NCI-H187 (cell line): ENCODE measurements at regions not wholly inside any gene's neighbourhood (a gene's known extent, or its start where the extent isn't known, plus 50 kb on each side); places are given as distances from the start of the nearest gene placed in this dataset.

ENCODE experiments used
- DNase-seq, 2 experiments: peaks; one replicate each; lab custom pipeline; 2025; lab: John Stamatoyannopoulos, UW

DNA sequence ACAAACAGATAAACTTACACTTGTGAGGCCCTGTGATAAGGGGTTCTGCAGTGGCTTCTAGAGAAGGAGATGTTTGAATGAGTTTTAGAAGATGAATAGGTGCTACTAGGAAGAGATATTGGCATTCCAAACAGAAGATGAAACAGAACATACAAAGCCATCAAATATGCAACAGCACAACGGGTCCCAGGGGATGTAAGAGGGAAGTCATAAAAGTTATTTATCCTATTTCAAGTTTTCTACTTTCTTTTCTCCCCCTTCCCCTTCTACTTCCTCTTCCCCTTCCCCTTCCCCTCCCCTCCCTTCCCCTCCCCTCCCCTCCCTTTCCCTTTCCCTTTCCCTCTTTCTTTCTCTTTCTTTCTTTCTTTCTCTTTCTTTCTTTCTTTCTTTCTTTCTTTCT, 94.9 kb upstream of the CADM1 start:
- DNase-seq = no peak

DNA sequence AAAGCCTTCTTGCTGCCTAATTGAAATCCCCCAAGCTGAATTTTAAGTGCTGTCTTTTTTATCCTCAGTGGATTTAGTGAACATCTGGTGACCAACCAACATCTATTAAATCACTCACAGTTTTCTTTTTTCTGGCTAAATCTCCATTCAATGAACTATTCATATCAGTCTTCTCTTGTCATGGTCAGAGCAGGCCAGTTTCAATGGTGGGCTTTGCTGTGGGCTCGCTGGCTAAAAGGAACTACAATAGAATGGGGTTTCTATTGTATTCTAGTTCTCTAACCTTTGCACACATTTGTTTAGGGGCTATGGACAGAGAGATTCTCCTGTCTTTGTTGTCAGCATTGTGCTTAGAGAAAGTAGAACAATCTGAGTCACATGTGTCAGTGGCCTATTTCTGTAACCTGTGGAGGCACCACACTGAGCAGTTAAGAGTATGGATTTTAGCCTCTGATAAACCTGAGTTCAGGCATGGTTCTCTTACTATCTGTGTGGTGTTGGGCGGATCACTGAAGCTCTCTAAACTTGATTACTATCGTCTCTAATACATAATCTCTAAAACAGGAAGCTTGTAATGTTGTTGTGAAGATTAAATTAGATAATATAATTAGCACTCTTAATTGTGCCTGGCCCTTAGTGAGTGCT, 94.2 kb upstream of the CADM1 start:
- DNase-seq = no peak

DNA sequence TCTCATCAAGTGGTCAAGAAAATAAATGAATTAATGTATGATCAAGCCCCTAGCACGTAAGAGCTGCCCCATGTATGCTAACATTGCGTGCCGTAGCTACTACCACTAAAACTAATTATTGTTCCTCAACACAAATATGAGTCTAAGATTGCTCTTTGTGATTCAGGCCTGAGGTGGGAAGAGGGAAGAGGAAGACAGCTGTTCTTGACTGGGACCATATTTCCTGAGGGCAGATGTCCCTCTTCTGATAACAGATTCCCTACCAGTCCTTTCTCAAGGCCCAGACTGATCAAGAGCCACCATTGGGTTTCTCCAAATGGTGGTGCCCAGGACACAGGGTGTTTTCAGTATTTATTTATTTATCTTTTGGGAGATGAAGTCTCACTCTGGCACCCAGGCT, 87.2 kb upstream of the CADM1 start:
- no peak for DNase-seq

DNA sequence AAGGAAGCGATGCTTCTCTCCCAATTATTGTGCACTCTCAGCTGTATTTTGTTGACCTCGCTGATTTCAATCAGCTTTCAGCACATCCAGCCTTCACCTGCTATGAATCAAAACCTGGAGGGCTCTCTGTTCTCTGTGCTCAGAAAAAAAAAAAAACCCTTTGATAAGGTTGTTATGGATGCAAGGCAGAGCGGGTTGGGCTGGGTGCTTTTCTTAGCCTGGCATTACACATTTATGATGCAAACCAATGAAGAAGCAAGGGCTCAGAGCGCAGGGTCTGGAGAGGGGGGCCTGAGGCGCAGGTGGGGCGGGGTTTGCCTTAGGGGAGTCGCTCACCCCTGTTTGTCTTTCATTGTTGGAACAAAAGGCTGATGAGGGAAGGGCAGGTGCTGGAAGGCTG, 86.0 kb upstream of the CADM1 start:
- no peak for DNase-seq

DNA sequence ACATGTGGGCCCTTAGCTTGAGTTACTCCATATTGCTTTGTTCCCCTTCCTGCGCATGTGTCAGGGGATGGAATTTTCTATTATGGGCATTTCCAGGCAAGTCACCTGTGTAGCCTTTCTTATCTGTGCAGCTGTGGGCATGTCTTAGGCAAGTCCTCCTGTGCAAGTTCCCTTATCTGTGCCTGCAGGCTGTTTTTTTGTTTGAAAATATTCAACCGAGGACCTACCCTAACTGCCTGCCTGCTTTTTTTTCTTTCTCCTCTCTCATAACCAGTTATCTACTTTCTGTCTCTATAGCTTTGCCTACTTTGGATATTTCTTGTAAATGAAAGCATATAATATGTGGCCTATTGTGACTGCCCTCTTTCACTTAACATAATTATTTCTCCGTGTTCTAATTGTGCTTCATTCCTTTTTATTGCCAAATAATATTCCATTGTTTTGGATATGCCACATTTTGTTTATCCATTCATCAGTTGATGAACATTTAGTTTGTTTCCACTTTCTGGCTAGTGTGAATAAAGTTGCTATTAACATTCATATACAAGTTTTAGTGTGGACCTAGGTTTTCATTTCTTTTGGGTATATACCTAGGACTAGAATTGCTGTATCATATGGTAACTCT, 83.6 kb upstream of the CADM1 start:
- DNase-seq = no peak

DNA sequence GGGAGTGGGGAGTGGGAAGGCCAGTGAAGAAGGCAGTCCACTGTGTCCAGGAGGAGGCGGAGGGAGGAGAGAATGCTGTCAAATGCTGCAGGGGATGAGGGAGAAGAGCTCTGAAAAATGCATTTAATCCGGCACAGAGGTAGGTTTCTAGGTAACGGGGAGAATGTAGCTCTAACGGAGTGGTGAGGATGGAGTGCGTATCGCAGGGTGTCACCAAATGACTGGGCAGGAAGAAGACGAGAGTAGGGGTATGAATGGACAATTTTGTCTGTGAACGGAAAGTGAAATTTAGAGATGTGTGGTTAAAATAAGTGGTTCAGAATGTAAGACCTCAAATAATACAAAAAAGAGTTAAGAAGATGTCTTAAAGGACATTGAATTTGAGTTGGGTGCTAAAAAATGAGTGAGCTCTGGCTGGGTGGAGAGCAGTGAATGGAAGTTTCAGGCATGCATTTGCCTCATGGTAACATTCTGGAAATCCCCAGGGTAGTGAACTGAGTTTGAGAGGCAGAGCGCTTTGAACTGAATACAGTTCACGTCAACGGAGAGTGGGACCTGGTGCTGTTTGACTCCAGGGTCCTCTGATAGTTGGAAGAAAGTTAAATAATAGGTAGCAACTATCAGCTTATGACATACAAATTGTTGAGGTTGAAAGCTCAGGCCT, 81.3 kb upstream of the CADM1 start:
- no peak for DNase-seq

DNA sequence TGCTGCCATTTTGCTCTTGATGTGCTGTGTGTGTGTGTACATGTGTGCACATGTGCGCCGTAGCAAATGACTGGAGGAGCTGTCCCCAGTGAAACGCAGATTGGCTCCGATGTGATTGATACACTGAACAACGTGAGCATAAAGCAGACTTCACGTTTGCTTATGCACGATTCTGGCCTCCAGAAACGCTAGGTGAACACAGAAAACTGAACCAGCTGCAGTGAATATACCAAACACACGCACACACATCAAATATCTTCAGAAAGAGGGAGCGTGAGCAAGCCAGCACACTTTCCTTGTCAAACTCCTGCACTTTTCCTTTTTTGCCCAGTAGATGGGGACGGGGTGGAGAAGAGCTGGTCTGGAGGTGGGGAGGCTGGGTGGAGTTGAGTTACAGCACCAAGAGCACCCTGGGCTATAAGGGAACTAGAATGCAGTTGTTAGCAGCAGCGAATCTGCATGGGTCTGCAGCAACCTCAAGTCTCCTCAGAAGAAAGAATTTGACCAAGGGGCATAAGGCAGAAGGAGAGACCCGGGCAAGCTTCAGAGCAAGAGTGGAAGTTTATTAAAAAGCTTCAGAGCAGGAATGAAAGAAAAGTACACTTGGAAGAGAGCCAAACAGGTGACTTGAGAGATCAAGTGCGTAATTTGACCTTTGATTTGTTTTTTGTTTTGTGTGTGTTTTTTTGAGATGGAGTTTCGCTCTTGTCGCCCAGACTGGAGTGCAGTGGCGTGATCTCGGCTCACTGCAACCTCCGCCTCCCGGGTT, 77.8 kb upstream of the CADM1 start:
- DNase-seq = peak; percentile 12 to 52

DNA sequence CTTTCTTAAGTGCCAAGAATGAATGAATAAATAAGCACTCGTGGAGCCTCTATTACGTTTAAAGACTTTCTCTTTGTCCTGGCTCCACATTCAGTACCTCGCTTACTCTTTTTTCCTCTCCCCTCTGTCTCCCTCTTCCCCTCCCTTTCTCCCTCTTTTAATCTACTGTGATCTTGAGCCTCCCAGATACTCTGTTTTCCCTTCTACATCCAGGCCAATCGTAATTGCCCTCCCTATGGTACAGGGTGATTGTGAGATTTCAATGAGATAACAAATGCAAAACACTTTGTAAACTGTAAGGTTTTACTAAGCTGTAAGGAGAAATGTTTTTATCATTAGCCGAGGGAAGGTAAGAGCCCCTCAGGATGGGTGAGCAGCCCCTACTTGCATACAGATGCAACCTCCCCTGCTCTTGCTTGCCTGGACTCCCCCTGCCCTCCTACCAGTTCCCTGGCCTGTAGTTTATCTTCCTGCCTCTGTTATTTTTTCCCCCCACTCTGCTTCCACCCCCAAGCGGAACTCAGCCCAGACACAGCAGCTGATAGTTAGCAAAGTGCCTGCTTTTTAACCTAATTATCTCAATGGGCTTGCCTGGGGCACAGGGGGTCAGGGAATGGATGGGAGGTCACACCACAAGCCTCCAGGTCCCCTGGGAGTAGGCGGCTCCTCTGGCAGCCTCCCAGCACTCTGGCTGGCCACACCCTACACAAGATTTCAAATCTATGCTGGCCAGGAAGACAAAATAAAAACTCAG, 76.9 kb upstream of the CADM1 start:
- peak; percentile 23 to 44 for DNase-seq

DNA sequence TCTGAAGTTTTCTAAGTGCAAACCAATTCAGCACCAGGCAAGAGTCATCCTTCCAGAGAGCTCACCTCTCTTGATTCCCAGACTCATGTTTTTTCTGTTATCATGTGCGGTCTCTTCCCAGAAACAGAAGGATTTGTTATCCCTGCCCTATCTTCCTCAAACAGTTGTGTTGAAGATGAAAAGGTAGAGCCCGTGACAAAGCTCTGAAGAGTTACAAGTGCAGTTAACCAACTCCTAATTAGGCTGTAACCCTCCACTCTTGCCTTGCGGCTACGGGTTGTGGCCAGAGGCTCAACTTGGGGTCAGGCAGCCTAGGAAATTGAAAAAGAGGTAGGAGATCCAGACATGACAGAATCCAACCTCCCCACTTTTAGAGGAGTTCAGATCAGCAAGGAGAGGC, 76.2 kb upstream of the CADM1 start:
- DNase-seq = no peak

DNA sequence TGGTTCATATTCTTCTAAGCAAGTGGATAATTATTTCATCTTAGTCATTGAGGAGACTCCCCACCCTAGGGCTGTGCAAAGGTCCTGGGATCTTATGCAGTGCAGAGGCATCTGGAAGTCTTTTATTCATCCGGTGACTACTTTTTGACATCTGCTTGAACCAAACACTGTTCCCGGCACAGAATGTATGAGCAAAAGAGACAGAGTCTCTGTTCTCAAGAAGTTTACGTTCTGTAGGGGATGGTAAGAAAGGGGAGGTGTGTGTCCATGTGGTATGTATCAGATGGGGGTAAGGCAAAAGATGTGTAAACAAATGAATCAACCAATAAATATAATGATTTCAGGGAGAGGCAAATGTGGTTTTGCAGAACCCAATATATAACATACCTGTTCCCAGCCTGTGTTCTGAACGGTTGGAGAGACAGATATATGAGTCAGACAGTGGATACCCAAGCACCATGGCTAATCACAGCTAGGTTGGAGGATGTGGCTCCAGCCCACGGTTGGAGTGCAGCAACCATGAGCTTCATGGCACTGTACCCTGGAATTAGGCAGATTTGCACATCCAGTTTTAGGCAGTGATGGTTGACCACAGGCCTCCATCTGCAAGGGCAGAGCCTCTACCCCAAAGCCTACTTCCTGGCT, 75.1 kb upstream of the CADM1 start:
- DNase-seq = no peak

DNA sequence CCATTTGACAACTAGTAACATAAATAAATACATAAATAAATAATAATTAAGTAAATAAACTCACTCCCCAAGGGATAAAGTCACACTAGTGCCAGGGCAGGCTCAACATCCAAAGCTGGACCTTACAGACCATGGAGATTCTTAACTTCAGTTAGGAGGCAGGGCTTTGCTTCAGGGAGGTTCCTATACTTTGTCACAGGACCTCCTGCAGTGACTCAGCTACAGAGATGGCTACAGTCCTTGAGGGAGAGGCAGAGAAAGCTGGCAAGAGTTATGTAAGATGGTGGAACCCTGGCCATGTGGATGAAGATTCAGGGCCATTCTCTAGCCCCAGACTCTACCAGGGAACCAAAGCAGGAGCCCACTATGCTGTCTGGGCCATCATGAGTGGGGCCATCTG, 74.1 kb upstream of the CADM1 start:
- DNase-seq = no peak

DNA sequence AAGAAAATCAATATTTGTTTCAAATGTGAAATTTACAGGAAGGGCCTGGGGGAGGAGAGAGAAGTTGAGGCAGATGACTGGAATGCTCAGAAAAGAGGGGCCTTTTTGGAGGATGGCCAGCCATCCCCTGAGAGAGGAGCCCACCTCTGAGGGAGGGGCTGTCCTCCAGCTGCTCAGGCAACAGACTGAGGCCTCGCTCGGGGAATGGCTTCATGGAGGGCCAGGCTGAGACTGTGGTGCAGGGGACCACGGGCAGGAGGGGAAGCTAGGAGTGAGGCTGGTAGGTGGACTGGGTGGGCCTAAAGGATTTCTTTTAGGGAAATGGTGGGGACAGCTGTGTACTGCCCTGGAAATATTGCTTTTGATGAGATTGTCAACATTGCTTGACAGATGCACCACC, 73.5 kb upstream of the CADM1 start:
- DNase-seq = no peak

DNA sequence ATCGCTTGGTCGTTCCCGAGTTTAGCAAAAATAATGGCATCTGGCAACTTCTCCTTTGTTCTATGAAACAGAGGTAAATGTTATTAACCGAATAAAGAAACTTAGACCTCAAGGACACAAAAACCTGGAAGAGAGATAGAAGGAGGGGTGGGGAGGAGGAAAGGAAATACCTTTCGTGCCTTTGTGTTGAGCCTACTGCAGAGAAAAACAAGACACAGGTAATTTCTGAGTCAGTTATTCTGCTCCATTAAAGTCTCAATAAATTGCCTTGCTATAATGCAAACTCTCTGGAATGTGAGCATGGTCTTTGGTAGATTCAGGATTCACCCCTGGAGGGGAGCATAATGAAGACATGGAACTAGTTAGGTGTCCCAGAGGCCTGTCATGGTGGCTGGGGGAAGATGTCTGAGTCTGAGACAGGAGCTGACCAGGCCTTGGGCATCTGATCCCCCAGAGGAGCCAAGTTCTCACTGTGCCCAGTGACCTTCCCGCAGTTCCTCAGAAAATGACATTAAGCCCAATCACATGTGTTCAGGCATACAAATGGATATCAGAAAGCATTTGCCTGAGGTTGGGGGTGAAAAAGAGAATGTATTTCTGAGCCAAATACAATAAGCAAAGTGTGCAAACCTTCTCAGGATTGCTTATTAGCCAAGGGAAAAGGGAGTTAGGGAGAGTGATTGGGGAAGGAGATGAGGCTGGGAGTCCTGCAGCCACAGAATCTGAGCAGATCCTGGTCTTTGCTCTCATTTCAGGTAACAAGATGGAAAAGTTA, 72.6 kb upstream of the CADM1 start:
- DNase-seq = no peak

DNA sequence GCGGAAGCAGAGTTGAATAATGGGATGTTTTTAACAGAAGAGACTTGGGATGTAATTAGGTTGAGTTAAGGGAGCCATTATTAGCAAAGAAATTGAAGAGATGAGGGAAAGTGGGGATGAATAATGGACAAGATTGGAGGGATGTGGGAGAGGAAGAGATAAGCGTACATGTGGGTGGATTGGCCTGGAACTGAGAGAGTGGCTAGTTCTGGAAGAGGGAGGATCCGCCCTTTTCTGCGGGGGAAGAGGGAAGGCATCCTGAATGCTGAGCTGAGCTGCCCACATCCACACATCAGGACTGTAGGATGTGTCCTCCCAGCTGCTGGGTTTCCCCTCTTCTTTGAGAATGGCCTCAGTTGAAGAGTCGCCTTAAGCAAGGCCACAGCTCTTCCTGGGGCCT, 68.3 kb upstream of the CADM1 start:
- no peak for DNase-seq

DNA sequence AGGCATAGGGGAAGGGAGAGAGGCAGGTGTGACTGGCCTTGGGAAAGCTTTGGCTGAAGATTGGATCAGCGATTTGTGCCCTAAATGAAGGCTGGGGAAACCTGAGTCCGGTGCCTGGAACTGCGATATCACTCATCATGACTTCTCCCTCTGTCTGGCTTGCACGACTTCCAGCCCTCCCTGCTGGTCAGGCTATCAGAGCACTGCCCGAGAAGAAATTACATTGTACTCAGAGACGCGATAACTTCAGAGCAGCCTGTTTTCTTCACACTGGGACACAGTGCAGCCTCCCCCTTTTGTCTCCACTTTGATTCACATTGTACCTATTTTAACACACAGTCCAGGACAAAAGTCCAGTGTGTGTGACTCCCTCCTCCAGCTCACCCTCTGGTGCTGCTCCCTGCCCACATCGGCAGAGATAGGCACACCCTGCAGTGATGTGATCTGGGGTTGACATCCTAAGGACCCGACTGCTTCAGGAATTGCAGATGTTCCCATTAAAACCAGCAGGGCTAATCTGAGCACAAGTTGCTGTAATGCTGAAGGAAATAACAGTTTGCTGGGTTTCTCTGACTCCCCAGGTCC, 62.1 kb upstream of the CADM1 start:
- DNase-seq = no peak

DNA sequence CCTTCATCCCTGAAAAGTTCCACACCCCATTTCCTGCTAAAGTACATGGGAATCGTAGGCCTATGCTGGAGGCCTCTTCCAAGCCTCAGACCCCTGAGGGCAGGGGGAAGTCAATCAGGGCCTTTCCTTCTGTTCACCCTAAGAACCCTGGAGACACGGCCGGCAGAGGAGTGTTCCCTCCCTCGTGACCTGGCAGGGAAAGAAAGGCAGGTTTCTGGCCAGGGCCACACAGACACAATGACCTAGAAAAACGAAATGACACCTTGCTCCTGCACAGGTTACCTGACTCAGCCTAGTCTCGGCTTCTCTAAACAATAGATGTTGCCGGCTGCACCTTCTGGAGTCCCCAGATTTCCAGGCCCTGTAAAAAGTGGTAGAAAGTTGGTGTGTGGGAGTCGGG, 60.6 kb upstream of the CADM1 start:
- no peak for DNase-seq

DNA sequence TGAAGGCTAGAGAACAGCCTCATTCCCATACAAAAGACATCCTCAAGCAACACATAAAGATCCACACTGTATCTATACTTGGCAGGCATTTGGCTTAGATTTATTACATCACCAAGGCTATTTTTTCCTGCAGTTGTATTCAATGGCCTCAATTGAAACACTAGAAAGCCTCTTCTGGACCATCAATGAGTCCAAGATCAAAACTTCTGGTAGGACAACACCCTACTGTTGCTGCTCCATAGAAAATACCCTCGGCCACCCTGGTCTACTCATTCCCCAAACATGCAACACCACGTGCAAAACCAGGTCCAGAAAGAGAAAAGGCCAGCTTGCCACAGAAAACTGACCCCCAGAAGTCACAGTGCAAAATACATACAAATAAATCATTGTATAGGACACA, 56.9 kb upstream of the CADM1 start:
- DNase-seq = no peak

DNA sequence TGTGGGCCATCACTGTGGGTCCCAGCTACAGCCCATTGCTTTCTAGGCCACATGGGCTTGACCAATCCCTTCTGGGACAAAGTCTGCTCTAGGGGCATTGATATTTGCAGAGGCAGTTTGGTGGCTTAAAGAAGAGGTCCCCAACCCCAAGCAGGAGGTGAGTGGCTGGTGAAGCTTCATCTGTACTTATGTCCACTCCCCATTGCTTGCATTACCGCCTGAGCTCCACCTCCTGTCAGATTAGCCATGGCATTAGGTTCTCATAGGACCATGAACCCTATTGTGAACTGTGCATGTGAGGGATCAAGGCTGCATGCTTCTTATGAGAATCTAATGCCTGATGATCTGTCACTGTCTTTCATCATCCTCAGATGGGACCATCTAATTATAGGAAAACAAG, 54.4 kb upstream of the CADM1 start:
- no peak for DNase-seq

DNA sequence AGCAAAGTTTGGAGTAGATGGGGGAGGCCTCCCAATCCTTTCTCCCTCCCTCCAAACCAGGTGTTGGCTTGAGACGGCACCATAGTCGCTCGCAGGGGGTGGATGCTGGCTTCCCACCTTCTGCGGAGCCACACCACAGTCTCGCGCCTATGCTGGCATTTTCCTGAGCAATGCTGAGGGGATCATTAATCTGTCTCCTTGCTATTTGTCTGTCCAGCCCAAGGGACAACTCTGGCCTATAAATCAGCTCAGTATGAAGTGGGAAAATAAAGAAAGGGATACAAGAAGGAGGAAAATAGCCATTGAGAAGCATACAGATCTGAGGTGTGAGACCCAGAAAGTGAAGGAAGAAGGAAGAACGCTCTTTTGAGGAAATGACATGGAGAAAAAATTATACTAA, 53.5 kb upstream of the CADM1 start:
- DNase-seq = no peak

DNA sequence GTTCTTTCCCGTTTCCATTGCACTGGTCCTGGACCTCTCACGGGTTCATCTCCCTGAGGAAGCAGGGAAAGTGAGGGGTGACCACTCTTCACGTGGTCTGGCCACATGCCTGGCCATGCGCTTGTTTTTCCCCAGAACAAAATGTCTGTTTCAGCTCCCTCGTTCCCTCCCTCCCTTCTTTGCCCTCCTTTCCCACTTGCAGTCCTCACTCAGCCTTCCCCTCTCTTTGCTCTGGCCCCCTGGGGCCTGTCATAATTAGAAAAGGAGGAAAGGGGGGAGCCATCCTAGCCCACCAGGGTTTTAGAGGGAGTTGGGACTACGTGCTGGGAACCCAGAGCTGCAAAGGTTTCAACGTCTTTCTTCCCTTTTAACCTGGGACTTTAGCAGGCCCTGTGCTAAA, 52.8 kb upstream of the CADM1 start:
- no peak for DNase-seq
